ENCODE measurements at regions not wholly inside any gene's neighbourhood (a gene's known extent, or its start where the extent isn't known, plus 50 kb on each side); places are given as distances from the start of the nearest gene placed in this dataset.

- TF ChIP-seq CTCF (IDR thresholded peaks at IDR 0.05; ENCODE audit: insufficient read depth, low read depth, low read length, missing control alignments) = no peak
- H3K4me3 ChIP-seq (ENCODE audit: low read depth, low read length) = no peak overlapping the region
- DNase-seq (ENCODE audit: low read depth) = no peak
Observed at GRCh38 chr2:19086231-19086651, 272.2 kb downstream of the OSR1 start.

DNA sequence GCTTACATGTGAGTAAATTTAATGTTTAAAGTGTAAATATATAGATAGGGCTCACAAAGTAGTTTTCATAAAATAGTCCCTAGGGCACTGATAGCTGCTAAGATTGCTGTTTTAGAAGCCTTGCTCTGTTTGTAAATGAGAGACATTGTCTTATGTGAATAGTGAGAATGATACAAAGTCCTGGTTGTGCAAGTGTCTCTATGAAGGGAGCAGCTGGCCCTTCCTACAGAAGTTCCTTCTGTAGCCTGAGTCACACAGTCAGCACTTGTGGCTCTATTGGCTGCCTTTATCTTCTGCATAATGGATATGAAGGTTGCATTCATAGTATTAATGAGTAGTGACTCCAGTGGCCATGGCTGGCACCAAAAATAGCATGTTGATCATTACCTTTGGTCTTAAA lies 279.7 kb downstream of the OSR1 start:
- DNase-seq (ENCODE audit: low read depth) = no peak
- no peak for TF ChIP-seq CTCF (IDR thresholded peaks at IDR 0.05; ENCODE audit: insufficient read depth, low read depth, low read length, missing control alignments)
- H3K4me3 ChIP-seq (ENCODE audit: low read depth, low read length) = no peak overlapping the region

GRCh38 chr2:19073522-19073921 lies 284.9 kb downstream of the OSR1 start:
- no peak for TF ChIP-seq CTCF (IDR thresholded peaks at IDR 0.05; ENCODE audit: insufficient read depth, low read depth, low read length, missing control alignments)
- DNase-seq (ENCODE audit: low read depth) = no peak
- no peak overlapping the region for H3K4me3 ChIP-seq (ENCODE audit: low read depth, low read length)

DNA sequence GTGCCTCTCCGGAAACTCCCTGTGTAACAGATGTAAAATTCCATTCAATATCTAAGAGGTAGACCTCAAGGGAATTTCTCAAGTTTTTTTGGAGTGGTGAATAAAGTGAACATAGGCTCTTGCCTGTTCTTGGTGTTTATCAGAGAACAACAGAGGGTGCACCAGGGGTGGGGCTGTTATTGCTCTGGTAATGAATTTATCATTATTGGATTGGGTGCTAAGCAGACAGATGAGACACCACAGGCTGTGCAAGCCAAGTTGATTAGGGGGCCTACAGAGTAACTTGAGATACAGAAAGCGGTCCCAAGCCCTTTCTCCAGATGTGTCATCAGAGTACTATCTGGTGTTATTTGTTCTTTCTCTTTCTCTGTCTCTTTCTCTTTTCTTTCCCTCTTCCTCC lies 286.3 kb downstream of the OSR1 start:
- H3K4me3 ChIP-seq (ENCODE audit: low read depth, low read length) = no peak overlapping the region
- no peak for DNase-seq (ENCODE audit: low read depth)
- no peak for TF ChIP-seq CTCF (IDR thresholded peaks at IDR 0.05; ENCODE audit: insufficient read depth, low read depth, low read length, missing control alignments)

DNA sequence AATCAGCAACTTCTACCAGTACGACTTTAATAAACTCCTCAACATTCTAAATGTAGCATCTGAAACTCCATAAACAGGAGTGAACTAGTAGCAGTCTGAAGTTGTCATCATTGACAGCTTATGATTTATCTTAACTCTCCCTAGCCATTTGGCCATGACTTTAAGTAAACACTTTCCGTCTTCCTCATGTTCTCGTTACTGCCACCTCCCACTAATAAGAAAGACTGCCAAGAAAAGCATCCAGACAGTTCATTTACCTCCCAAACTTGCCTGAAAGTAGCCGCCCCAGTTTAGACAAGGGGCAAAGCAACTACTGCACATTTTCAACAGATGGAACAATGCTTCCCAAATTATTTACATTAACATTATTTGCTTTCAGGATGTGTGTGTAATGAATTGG lies 287.5 kb downstream of the OSR1 start:
- no peak overlapping the region for H3K4me3 ChIP-seq (ENCODE audit: low read depth, low read length)
- DNase-seq (ENCODE audit: low read depth) = no peak
- no peak for TF ChIP-seq CTCF (IDR thresholded peaks at IDR 0.05; ENCODE audit: insufficient read depth, low read depth, low read length, missing control alignments)

GRCh38 chr2:19068206-19068605 lies 290.2 kb downstream of the OSR1 start:
- no peak for TF ChIP-seq CTCF (IDR thresholded peaks at IDR 0.05; ENCODE audit: insufficient read depth, low read depth, low read length, missing control alignments)
- H3K4me3 ChIP-seq (ENCODE audit: low read depth, low read length) = no peak overlapping the region
- DNase-seq (ENCODE audit: low read depth) = no peak

DNA sequence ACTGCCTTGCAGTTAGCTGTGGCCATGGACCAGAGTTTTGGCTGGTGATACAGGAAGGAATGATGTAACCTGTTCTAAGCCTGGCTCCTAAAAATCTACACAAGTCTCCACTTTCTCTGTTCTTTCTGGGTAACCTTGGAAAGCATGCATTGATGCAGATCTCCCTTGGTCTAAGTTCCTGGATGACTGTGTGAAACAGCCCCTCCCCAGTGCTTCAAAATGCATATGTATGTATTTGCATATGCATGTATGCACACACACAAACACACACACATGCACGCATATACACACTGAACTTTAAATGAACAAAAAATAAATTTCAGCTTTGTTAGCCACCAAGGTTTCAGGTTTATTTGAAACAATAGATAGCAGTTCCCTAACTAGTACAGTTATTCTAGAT lies 296.1 kb downstream of the OSR1 start:
- DNase-seq (ENCODE audit: low read depth) = no peak
- H3K4me3 ChIP-seq (ENCODE audit: low read depth, low read length) = no peak overlapping the region
- TF ChIP-seq CTCF (IDR thresholded peaks at IDR 0.05; ENCODE audit: insufficient read depth, low read depth, low read length, missing control alignments) = no peak
